SU-DHL-6 (cell line): ENCODE measurements at regions not wholly inside any gene's neighbourhood (a gene's known extent, or its start where the extent isn't known, plus 50 kb on each side); places are given as distances from the start of the nearest gene placed in this dataset.

ENCODE experiments used
- EZH2phosphoT487 ChIP-seq: fragments of 200-600 bp; sonication (generic), shearing (Covaris generic); conservative IDR thresholded peaks from 2 replicates; pipeline ENCODE4 v1.6.1; 2018; ENCODE audit warnings: mild to moderate bottlenecking, antibody characterized with exemption, low read length, moderate library complexity, mixed read lengths
- TF ChIP-seq, protein P1 (sequence below): fragments of 200-600 bp; sonication (generic); IDR thresholded peaks from one replicate; pipeline ENCODE4 v1.5.1; 2017; ENCODE audit warnings: antibody characterized with exemption, mild to moderate bottlenecking, low read length, moderate library complexity; ENCODE audit not compliant: insufficient read depth, poor library complexity, severe bottlenecking

DNA sequence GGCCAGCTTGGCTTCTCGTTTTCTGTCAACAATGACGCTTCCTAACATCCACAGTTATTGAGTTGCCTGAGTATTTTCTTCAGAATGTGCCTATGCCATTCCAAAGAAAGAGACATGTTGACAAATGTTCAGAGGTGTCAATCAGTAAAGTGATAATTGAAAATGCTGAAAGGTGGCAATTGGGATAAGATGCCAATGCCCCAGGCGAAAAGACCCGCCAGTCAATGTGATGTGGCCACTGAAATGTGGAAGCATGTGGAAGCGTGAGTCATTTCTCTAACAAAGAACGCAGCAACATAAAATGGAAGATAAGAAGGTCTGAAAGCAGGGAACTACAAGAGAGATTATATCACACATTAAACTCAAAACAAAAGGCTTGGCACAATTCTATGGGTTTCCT, 882.2 kb upstream of the SLC10A2 start:
- TF ChIP-seq, protein P1, sequence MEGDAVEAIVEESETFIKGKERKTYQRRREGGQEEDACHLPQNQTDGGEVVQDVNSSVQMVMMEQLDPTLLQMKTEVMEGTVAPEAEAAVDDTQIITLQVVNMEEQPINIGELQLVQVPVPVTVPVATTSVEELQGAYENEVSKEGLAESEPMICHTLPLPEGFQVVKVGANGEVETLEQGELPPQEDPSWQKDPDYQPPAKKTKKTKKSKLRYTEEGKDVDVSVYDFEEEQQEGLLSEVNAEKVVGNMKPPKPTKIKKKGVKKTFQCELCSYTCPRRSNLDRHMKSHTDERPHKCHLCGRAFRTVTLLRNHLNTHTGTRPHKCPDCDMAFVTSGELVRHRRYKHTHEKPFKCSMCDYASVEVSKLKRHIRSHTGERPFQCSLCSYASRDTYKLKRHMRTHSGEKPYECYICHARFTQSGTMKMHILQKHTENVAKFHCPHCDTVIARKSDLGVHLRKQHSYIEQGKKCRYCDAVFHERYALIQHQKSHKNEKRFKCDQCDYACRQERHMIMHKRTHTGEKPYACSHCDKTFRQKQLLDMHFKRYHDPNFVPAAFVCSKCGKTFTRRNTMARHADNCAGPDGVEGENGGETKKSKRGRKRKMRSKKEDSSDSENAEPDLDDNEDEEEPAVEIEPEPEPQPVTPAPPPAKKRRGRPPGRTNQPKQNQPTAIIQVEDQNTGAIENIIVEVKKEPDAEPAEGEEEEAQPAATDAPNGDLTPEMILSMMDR = no peak
- no peak for TF ChIP-seq EZH2phosphoT487
